GM12892 (cell line): ENCODE measurements at regions not wholly inside any gene's neighbourhood (a gene's known extent, or its start where the extent isn't known, plus 50 kb on each side); places are given as distances from the start of the nearest gene placed in this dataset.

Source experiments
- DNase-seq: peaks from one replicate; pipeline ENCODE4 v3.0.0; 2011; ENCODE audit not compliant: insufficient read length
- FAIRE-seq: peaks from 2 replicates; lab custom pipeline; 2011; peaks lifted over from hg19 to GRCh38; lab: Jason Lieb, UNC
- POLR2A ChIP-seq: IDR thresholded peaks from 2 replicates; pipeline ENCODE4 v1.6.1; 2011; ENCODE audit warnings: low read depth, low read length, control low read depth
- POLR2AphosphoS5 ChIP-seq: IDR thresholded peaks from 2 replicates; pipeline ENCODE4 v1.6.1; 2011; ENCODE audit warnings: low read depth, low read length, control low read depth
- TAF1 ChIP-seq: IDR thresholded peaks from 2 replicates; pipeline ENCODE4 v1.6.1; 2011; ENCODE audit warnings: low read depth, mild to moderate bottlenecking, control low read depth, low read length, borderline replicate concordance

DNA sequence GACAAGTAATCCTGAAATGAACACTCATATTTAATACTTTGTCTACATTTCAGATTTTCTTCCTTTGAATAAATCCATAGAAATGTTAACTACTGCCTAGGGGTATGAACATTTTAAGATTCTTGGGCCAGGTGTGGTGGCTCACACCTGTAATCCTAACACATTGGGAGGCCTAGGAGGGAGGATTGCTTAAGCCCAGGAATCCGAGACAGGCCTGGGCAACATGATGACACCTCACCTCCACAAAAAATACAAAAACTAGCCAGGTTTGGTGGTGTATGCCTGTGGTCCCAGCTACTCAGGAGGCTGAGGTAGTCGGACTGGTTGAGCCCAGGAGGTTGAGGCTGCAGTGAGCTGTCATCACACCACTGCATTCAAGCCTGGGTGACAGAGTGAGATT lies 73.9 kb upstream of the PIAS1 start:
- TF ChIP-seq POLR2A (no peak), TAF1 (no peak), POLR2AphosphoS5 (no peak)
- DNase-seq (no peak), FAIRE-seq (no peak)

DNA sequence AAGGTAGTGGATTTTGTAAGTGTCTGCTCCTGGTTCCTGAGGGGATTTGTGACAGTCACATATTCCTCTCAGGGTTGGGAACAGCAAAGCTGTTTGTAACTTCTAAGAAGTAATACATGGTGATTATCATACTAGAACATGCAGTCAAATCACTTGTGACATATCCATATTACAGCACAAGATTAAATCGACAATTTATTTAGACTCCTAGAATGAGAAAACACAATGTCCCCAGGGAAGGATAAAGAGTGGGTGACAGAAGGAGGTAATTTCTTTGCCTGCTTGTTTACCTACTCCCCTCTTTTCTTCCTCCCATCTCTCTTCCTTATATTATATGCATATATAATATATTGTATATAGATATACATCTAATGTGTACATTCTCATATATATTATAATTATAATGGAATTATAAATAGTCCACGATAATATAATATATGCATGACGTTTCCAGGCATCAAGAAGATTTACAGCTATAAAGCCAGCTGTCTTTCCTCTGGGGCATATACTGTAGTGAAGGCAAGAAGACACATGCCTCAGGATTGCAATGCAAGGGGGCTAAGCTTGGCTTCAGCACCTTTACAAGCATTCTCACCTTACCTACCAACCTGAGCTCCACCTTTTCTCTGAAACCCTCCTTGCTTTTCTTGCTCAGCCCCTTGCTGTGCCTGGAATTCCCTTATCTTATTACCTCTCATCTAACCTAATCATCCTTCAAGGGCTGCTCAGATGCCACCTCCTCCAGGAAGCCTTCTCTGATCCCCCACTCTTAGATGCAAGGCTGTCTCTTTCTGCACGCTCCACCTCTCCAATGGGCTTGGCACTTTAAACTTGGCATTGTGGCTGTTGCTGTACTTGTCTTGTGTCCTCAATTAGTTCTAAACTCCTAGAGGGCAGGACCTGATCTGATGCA lies 73.1 kb upstream of the PIAS1 start:
- TF ChIP-seq TAF1 = no peak
- no peak for TF ChIP-seq POLR2AphosphoS5
- no peak for TF ChIP-seq POLR2A
- FAIRE-seq (no peak), DNase-seq (no peak)

DNA sequence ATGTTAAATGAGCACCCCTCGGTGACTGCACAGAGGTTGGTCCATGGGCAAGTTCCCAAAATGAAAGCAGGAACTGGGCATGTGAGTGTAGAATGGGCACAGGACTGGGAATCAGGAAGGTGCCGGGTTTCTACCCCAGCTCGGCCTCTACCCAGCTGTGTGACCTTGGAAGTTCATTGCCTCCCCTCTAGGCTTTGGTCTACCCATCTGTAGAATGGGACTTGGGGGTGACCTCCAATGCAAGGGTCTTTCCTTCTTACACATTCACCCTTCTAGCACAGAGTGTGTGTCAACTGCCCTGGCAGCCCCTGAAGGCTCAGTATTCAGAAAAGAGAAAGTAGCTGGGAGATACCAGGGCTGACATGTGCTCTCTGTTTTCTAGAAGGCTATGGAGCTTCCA lies 72.3 kb upstream of the PIAS1 start:
- no peak for FAIRE-seq
- no peak for DNase-seq
- TF ChIP-seq TAF1 = no peak
- no peak for TF ChIP-seq POLR2AphosphoS5
- no peak for TF ChIP-seq POLR2A

DNA sequence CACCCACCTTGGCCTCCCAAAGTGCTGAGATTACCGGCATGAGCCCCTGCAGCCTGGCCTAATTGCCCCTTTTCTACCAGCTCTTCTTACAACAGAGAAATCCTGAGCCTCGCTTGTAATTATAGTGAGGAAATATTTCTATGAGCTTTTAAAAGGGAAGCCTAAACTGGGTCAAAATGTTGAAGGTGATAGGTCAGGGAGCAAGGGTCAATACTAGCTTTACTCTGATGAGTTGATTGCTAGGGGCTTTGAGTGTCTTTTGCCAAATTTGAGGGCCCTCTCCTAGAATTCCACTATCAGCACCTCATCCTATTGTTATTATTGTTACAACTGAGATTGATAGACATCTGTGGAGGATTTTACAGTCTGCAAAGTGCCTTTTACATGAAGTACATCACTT lies 62.4 kb upstream of the PIAS1 start:
- DNase-seq = no peak
- no peak for TF ChIP-seq POLR2AphosphoS5
- no peak for TF ChIP-seq POLR2A
- TF ChIP-seq TAF1 = no peak
- no peak for FAIRE-seq

DNA sequence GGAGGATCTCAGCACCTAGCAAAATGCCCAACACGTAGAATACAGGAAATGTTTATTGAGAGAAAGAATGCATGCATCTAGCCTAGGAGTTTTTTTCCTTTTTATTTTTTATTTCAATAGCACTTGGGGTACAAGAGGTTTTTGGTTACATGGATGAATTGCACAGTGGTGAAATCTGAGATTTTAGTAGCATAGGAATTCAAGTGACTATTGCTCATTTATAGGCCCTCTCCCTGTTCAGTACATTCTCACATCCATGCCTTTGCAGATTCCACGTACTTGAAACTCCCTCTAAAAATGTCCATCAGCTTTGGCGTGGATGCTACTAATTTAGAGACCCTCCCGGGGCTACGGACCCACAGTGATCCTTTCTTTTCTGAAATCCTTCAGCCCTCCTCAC lies 61.7 kb upstream of the PIAS1 start:
- DNase-seq (no peak), FAIRE-seq (no peak)
- TF ChIP-seq POLR2AphosphoS5 (no peak), TAF1 (no peak), POLR2A (no peak)

DNA sequence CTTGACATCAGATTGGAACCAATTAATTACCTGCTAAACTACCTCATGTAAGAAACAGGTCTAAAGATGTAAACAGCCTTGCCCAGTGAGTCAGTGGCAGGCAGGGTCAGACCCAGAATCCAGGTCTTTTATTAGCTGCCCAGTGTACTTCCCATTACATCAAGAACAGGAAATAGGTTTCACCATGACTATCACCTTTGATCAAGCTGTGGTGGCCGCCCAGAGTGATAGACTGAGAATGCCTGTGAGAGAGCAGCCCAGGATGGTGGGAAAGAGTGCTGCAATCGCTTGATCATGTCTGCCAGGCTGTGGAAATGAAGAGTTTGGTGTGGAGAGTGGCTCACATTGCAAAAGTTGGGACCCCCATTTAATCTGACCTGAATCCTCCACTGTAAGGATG lies 61.3 kb upstream of the PIAS1 start:
- no peak for TF ChIP-seq POLR2A
- TF ChIP-seq TAF1 = no peak
- TF ChIP-seq POLR2AphosphoS5 = no peak
- FAIRE-seq (no peak), DNase-seq (no peak)

DNA sequence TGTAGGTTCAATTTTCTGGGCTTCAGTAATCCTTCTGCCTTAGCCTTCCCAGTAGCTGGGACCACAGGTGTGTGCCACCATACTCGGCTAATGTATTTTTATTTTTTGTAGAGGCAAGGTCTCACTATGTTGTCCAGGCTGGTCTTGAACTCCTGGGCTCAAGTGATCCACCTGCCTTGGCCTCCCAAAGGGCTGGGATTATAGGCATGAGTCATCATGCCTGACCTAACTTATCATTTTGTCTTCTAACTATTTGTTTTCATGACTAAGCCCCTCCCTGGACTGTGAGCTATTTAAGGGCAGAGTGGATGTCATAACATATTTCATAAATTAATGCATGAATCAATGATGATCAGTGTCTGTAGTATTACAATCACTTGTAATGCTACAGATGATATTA lies 56.1 kb upstream of the PIAS1 start:
- TF ChIP-seq POLR2A = no peak
- no peak for TF ChIP-seq TAF1
- no peak for TF ChIP-seq POLR2AphosphoS5
- no peak for FAIRE-seq
- no peak for DNase-seq

DNA sequence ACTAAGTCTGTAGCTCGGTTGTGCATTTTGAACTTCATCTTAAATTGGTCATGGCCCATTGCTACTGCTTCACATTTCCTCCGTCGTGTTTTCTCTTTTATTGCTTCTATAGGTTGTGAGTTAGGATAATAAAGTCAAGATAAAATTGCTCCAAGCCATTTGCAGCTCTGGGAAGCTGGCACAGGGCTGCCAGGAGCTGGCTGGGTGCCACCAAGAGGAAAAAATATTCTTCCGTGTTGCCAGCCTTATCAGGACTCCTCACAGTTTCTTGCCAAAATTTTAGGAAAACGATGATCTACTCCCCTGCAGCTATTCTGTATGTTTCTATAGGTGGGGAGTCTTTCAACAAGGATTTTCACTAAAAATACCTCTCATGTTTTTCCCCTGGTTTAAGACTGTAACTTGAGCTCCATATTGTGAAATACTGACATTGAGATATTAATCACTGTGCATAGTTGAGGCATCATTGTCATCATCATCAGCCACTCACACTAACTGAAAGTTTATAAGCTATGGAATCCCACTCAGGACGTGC lies 55.4 kb upstream of the PIAS1 start:
- TF ChIP-seq POLR2A = no peak
- TF ChIP-seq POLR2AphosphoS5 = no peak
- no peak for TF ChIP-seq TAF1
- DNase-seq = no peak
- no peak for FAIRE-seq

DNA sequence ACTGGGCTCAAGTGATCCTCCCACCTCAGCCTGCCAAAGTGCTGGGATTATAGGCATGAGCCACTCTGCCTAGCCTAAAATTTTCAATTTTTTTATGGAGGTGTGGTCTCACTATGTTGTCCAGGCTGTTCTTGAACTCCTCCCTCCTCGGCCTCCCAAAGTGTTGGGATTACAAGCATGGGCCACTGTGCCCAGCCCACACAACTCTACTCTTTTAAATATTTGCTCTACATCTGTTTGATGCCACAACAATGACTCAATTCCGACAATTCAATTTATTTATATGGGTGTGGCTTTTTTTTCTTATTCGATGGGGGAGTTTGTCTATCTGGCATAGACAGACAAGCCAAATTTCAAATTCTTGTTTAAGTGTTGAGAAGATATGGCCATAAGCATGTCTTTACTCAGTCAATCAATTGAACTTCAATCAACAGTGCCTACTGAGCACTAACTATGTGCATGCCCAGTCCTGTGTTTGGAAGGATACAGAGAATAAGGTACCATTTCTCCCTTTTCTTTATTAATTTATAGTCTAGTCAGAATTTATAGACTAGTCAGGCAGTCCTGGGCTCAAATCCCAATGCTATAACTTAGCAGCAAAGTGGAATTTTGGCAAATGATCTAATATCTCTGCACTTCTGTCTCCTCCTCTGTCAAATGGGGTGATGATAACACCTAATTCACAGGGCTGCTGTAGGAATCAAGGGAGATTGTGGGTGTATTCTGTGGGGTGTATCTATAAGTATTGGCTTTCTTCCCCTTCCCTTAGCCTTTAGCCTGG lies 54.6 kb upstream of the PIAS1 start:
- no peak for TF ChIP-seq TAF1
- TF ChIP-seq POLR2A = no peak
- TF ChIP-seq POLR2AphosphoS5 = no peak
- DNase-seq (no peak), FAIRE-seq (no peak)

DNA sequence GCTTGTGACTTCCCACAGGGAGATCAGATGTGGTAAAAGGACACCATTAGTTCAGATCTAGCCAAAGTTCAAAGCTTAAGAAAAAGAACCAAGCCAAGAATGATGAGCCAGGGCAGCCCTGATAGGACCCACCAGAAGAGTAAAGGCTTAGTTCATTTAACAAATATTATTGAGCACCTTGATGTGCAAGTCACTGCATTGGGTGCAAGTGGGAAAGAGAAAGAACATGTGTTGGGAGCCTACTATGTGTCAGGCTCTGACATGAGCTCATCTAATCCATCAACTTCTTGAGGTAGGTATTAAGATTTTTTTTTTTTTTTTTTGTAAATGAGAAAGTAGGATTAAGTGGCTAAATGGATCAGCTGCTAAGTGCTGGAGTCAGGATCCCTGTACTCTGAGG lies 53.4 kb upstream of the PIAS1 start:
- TF ChIP-seq POLR2AphosphoS5 = no peak
- no peak for TF ChIP-seq POLR2A
- TF ChIP-seq TAF1 = no peak
- no peak for DNase-seq
- FAIRE-seq = no peak

DNA sequence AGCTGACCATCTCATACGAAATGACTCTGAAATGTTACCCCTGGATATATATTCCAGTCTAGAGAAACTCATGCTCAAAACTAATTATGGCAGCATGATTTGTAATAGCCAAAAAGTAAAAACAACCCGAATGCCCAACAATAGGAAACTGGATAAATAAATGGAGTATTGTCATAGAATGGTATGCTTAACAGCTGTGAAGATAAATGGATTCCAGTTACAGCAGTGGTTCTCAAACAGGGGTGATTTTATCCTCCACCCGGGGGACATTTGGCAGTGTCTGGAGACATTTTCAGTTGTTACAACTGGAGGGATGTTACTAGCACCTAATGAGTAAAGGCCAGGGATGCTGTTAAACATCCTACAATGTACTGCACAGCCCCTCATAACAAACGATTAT lies 52.3 kb upstream of the PIAS1 start:
- FAIRE-seq = no peak
- TF ChIP-seq POLR2AphosphoS5 = no peak

DNA sequence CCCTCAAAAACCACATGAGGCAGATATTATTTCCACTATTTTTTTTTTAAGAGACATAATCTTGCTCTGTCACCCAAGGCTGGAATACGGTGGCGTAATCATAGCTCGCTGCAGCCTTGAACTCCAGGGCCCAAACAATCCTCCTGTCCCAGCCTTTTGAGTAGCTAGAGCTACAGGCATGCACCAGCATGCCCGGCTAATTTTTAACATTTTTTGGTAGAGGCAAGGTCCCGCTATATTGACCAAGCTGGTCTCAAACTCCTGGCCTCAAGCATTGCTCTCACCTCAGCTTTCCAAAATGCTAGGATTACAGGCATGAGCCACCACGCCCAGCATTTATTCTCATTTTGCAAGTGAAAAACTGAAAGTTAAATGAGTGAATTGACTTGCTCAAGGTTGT lies 50.8 kb upstream of the PIAS1 start:
- FAIRE-seq (no peak), DNase-seq (no peak)
- TF ChIP-seq TAF1 (no peak), POLR2AphosphoS5 (no peak), POLR2A (no peak)

More for the DNA sequence above, 52.3 kb upstream of the PIAS1 start:
- DNase-seq = no peak
